ENCODE measurements at regions not wholly inside any gene's neighbourhood (a gene's known extent, or its start where the extent isn't known, plus 50 kb on each side); places are given as distances from the start of the nearest gene placed in this dataset.
"Not testable (repeated sequence)": the region's sequence is repeated elsewhere in the genome, so short reads cannot be mapped to it uniquely, and the experiment has no call there.

- not testable (repeated sequence) for DNase-seq
These were observed 78.3 kb upstream of the EED start for GRCh38 chr11:86166287-86166686.

- no peak for DNase-seq
These were observed 80.4 kb upstream of the EED start for GRCh38 chr11:86164106-86164505.

- DNase-seq: not testable (repeated sequence)
These were observed 81.2 kb upstream of the EED start for GRCh38 chr11:86163221-86163876.

- no peak for DNase-seq
These were observed 82.3 kb upstream of the EED start for GRCh38 chr11:86162239-86162638.

- no peak for DNase-seq
These were observed 82.7 kb upstream of the EED start for GRCh38 chr11:86161837-86162236.

GRCh38 chr11:86161336-86161735, 83.2 kb upstream of the EED start:
- no peak for DNase-seq

GRCh38 chr11:86160541-86161149, 83.9 kb upstream of the EED start:
- no peak for DNase-seq

- DNase-seq: no peak
These were observed 85.0 kb upstream of the EED start for GRCh38 chr11:86159581-86159891.

GRCh38 chr11:86158704-86159580, 85.6 kb upstream of the EED start:
- DNase-seq: no peak

- no peak for DNase-seq
These were observed 86.7 kb upstream of the EED start for GRCh38 chr11:86157797-86158378.

GRCh38 chr11:86156397-86156955, 87.6 kb upstream of the PICALM start:
- no peak for DNase-seq

GRCh38 chr11:86155200-86155844, 86.4 kb upstream of the PICALM start:
- no peak for DNase-seq

- no peak for DNase-seq
These were observed 84.6 kb upstream of the PICALM start for GRCh38 chr11:86153439-86153838.

- no peak for DNase-seq
These were observed 84.0 kb upstream of the PICALM start for GRCh38 chr11:86152901-86153300.

GRCh38 chr11:86152006-86152862, 83.3 kb upstream of the PICALM start:
- no peak for DNase-seq

GRCh38 chr11:86151174-86152005, 82.5 kb upstream of the PICALM start:
- no peak for DNase-seq

- no peak for DNase-seq
These were observed 81.9 kb upstream of the PICALM start for GRCh38 chr11:86150847-86151173.

GRCh38 chr11:86149792-86150191, 80.9 kb upstream of the PICALM start:
- DNase-seq: no peak

GRCh38 chr11:86148345-86148747, 79.5 kb upstream of the PICALM start:
- no peak for DNase-seq

GRCh38 chr11:86147004-86147403, 78.1 kb upstream of the PICALM start:
- DNase-seq: no peak

Measured in NCI-H1092 treated with DMSO at 0.1 percent for 48 hours (cell line).